Suprapubic skin (tissue), 4 donors: ENCODE measurements at regions not wholly inside any gene's neighbourhood (a gene's known extent, or its start where the extent isn't known, plus 50 kb on each side); places are given as distances from the start of the nearest gene placed in this dataset.

Experiments
- DNase-seq, 2 donors: peaks; one replicate each; pipeline ENCODE4 v3.0.0-alpha.2; 2019; ENCODE audit warnings: low spot score in 2 of 2
- H3K27ac ChIP-seq: fragments of 200-600 bp; sonication (generic); one replicate; pipeline ENCODE4 v1.5.1; 2019
- H3K27me3 ChIP-seq: fragments of 200-600 bp; sonication (generic); one replicate; pipeline ENCODE4 v1.5.1; 2019
- H3K36me3 ChIP-seq: fragments of 200-600 bp; sonication (generic); one replicate; pipeline ENCODE4 v1.5.1; 2019
- H3K4me1 ChIP-seq: fragments of 200-600 bp; sonication (generic); one replicate; pipeline ENCODE4 v1.5.1; 2019
- H3K4me3 ChIP-seq: fragments of 200-600 bp; sonication (generic); one replicate; pipeline ENCODE4 v1.5.1; 2019; ENCODE audit warnings: mild to moderate bottlenecking
- H3K9me3 ChIP-seq: fragments of 200-600 bp; sonication (generic); one replicate; pipeline ENCODE4 v1.5.1; 2019
- EP300 ChIP-seq: sonication (generic); formaldehyde crosslinking; IDR thresholded peaks from one replicate; pipeline ENCODE4 v1.6.1; 2017; ENCODE audit warnings: antibody characterized with exemption
- POLR2A ChIP-seq, 2 donors: fragments of 450-650 bp; IDR thresholded peaks; one replicate each; pipeline ENCODE4 v1.6.1; 2017; ENCODE audit warnings: antibody characterized with exemption in 2 of 2, mild to moderate bottlenecking in 2 of 2, moderate library complexity in 2 of 2
- POLR2AphosphoS5 ChIP-seq, 3 donors: sonication (generic); formaldehyde crosslinking; IDR thresholded peaks; one replicate each; pipeline ENCODE4 v1.6.1; 2017; ENCODE audit warnings: antibody characterized with exemption in 3 of 3
- WGBS: methylation state at CpG from one replicate; pipeline ENCODE4 v1.1.5; 2018; 5-methylcytosine and 5-hydroxymethylcytosine counted together
- TF ChIP-seq, protein P1 (sequence below), 2 donors: fragments of 200-600 bp in 1 of 2; fragments of 450-650 bp in 1 of 2; sonication (generic) in 1 of 2; IDR thresholded peaks; one replicate each; pipeline ENCODE4 v1.5.1; 2016 to 2019; ENCODE audit warnings: antibody characterized with exemption in 2 of 2, mild to moderate bottlenecking in 1 of 2, moderate library complexity in 1 of 2

DNA sequence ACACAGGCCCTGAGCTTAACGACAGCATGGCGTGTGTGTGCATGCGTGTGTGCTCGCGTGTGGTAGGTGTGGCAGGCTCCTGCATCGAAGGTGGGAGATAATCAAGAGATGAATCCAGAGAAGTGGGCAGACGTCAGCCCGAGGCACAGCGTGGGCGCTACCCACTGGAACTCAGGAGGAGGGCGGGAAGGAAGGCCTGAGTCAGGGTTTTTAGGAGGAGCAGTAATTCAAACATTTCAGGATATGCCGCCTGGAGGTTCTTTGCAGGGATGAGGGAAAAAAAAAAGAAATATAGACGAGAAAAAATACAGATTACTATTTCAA, 66.3 kb upstream of the STX18 start:
- H3K27ac ChIP-seq: no peak overlapping the region
- no peaks in the 10 kb centered on the region for H3K9me3 ChIP-seq
- WGBS: 71% methylated on average over 13 of the region's 13 CpGs

DNA sequence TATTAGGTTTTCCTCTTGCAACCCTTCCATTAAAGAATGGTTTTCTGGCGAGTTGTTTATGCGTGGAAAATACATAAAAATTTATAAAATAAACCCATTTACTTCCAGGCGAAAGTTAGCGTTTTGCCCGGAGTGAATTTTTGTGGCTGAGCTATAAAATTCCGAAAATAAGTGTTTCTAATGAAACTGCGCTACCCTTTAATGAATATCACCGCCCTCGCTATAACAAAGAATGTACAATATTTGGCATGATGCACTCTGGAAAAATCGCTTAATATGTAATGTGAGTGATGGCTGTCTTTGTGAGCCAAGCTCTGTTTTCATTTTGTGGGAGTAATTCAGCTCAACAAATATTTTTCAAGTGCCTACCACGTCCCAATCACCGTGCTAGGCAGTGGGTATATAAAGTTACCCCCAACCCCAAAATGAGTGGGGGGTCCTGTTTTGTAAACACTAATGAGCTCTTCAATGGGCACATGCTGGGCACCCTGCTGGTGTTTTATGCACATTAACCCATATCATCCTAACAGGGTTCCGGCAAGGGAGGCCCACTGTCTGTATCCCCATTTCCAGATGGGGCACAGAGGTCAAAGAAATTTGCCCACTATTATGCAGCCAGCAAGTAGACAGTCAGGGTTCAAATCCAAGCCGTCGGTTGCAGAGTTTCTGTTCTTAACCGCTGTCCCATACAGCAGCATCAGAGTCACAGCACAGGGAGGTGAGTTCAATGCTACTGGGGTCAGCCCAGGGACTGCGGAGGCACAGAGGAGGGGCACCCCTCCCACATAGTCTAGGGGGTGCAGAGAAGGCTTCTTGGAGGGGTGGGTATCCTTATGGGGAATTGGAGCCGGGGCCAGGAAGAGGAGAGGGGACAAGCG, 65.7 kb upstream of the STX18 start:
- Histone ChIP-seq H3K36me3 (no peaks in the 10 kb centered on the region), H3K4me1 (no peaks in the 10 kb centered on the region), H3K27ac (no peak overlapping the region), H3K9me3 (no peaks in the 10 kb centered on the region), H3K4me3 (no peak overlapping the region), H3K27me3 (no peaks in the 10 kb centered on the region)
- TF ChIP-seq, protein P1, sequence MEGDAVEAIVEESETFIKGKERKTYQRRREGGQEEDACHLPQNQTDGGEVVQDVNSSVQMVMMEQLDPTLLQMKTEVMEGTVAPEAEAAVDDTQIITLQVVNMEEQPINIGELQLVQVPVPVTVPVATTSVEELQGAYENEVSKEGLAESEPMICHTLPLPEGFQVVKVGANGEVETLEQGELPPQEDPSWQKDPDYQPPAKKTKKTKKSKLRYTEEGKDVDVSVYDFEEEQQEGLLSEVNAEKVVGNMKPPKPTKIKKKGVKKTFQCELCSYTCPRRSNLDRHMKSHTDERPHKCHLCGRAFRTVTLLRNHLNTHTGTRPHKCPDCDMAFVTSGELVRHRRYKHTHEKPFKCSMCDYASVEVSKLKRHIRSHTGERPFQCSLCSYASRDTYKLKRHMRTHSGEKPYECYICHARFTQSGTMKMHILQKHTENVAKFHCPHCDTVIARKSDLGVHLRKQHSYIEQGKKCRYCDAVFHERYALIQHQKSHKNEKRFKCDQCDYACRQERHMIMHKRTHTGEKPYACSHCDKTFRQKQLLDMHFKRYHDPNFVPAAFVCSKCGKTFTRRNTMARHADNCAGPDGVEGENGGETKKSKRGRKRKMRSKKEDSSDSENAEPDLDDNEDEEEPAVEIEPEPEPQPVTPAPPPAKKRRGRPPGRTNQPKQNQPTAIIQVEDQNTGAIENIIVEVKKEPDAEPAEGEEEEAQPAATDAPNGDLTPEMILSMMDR (IDR thresholded peaks at IDR 0.05): no peak
- no peak for TF ChIP-seq POLR2A (IDR thresholded peaks at IDR 0.05)
- no peak for TF ChIP-seq POLR2AphosphoS5 (IDR thresholded peaks at IDR 0.05)
- no peak for TF ChIP-seq EP300
- DNase-seq: no peak
- WGBS: 73% methylated on average over 19 of the region's 19 CpGs

More for the DNA sequence above, 66.3 kb upstream of the STX18 start:
- H3K36me3 ChIP-seq: no peaks in the 10 kb centered on the region
- no peak overlapping the region for H3K4me3 ChIP-seq
- no peaks in the 10 kb centered on the region for H3K27me3 ChIP-seq
- TF ChIP-seq POLR2AphosphoS5 (IDR thresholded peaks at IDR 0.05) (no peak), EP300 (no peak), POLR2A (IDR thresholded peaks at IDR 0.05) (no peak)
- TF ChIP-seq, protein P1 (IDR thresholded peaks at IDR 0.05): no peak
- DNase-seq: no peak
- H3K4me1 ChIP-seq: no peaks in the 10 kb centered on the region

DNA sequence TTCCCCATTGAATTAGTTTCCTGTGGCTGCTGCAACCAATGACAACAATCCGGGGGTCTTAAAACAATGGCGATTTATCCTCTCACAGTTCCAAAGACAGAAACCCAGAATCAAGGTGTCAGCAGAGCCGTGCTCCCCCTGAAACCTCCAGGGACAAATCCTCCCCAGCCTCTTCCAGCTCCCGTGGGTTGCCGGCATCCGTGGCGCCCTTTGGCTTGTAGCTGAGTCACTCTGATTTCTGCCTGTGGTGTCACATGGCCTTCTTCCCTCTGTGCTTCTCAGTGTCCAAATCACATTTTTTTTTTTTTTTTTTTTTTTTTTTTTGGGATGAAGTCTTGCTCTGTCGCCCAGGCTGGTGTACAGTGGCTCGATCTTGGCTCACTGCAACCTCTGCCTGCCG, 64.5 kb upstream of the STX18 start:
- Histone ChIP-seq H3K4me3 (no peak overlapping the region), H3K9me3 (no peaks in the 10 kb centered on the region), H3K4me1 (no peaks in the 10 kb centered on the region), H3K27me3 (no peaks in the 10 kb centered on the region), H3K36me3 (no peaks in the 10 kb centered on the region), H3K27ac (no peak overlapping the region)
- no peak for DNase-seq
- WGBS: 68% methylated on average over 10 of the region's 10 CpGs
- TF ChIP-seq POLR2AphosphoS5 (IDR thresholded peaks at IDR 0.05) (no peak), EP300 (no peak), POLR2A (IDR thresholded peaks at IDR 0.05) (no peak)
- TF ChIP-seq, protein P1 (IDR thresholded peaks at IDR 0.05): no peak

DNA sequence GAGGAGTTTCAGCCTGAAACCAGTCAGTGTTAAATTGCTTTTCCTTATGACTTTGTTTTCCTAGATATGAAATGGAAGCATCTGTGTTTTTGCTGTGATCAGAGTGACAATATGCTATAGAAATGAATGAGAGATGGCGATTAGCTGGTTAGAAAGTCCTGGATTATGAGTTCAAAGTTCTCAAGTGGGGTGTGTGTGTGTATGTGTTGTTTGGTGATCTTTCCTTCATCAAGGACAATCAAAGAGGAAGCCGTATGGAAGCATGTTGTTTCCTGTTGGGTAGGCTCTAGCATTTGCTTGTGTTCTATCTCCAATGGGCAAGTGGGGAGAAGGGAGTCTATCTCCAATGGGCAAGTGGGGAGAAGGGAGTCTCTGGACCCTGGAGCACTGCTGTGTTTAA, 64.0 kb upstream of the STX18 start:
- Histone ChIP-seq H3K9me3 (no peaks in the 10 kb centered on the region), H3K4me3 (no peak overlapping the region), H3K27me3 (no peaks in the 10 kb centered on the region), H3K36me3 (no peaks in the 10 kb centered on the region), H3K27ac (no peak overlapping the region), H3K4me1 (no peaks in the 10 kb centered on the region)
- TF ChIP-seq, protein P1 (IDR thresholded peaks at IDR 0.05): no peak
- no peak for TF ChIP-seq POLR2A (IDR thresholded peaks at IDR 0.05)
- no peak for TF ChIP-seq POLR2AphosphoS5 (IDR thresholded peaks at IDR 0.05)
- no peak for TF ChIP-seq EP300
- 74% methylated on average over 2 of the region's 2 CpGs for WGBS
- DNase-seq: no peak

DNA sequence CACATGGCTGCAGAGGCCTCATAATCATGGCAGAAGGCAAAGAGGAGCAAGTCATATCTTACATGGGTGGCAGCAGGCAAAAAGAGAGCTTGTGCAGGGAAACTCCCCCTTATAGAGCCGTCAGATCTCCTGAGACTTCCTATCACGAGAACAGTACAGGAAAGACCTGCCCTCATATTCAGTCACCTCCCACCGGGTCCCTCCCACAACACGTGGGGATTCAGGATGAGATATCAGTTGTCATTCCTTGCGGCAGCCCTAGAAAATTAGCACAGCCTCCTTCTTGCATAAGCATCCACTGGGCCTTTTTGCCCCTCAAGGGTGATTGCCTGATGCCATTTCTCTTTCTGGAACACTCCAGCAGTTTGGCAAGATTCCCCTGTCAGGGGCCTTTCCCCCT, 61.7 kb upstream of the STX18 start:
- WGBS: 80% methylated on average over 5 of the region's 5 CpGs
- H3K27ac ChIP-seq: no peak overlapping the region
- H3K9me3 ChIP-seq: no peaks in the 10 kb centered on the region
- H3K4me3 ChIP-seq: no peak overlapping the region
- no peaks in the 10 kb centered on the region for H3K36me3 ChIP-seq
- no peaks in the 10 kb centered on the region for H3K27me3 ChIP-seq
- H3K4me1 ChIP-seq: no peaks in the 10 kb centered on the region
- DNase-seq: no peak
- TF ChIP-seq, protein P1 (IDR thresholded peaks at IDR 0.05): no peak
